Ishikawa (cell line): ENCODE measurements at regions not wholly inside any gene's neighbourhood (a gene's known extent, or its start where the extent isn't known, plus 50 kb on each side); places are given as distances from the start of the nearest gene placed in this dataset.
A peak's percentile ranks its signal among the peaks of the same experiment; 100 is the strongest.

Experiments
- RAD21 ChIP-seq: IDR thresholded peaks from 2 replicates; pipeline ENCODE4 v1.6.1; 2012; ENCODE audit warnings: low read depth
- REST ChIP-seq: IDR thresholded peaks from 2 replicates; pipeline ENCODE4 v1.6.1; 2012; ENCODE audit warnings: low read depth, mild to moderate bottlenecking
- TF ChIP-seq, protein P1 (sequence below): IDR thresholded peaks from 2 replicates; pipeline ENCODE4 v1.6.1; 2012
- TF ChIP-seq, protein P2 (sequence below): IDR thresholded peaks from 2 replicates; pipeline ENCODE4 v1.6.1; 2012

- TF ChIP-seq REST (no peak), RAD21 (peak; percentile 18; the same call in 1 of the 2 replicates)
- TF ChIP-seq, protein P1, sequence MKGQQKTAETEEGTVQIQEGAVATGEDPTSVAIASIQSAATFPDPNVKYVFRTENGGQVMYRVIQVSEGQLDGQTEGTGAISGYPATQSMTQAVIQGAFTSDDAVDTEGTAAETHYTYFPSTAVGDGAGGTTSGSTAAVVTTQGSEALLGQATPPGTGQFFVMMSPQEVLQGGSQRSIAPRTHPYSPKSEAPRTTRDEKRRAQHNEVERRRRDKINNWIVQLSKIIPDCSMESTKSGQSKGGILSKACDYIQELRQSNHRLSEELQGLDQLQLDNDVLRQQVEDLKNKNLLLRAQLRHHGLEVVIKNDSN: no peak
- TF ChIP-seq, protein P2, sequence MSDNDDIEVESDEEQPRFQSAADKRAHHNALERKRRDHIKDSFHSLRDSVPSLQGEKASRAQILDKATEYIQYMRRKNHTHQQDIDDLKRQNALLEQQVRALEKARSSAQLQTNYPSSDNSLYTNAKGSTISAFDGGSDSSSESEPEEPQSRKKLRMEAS: no peak
Measured at GRCh38 chrX:52271206-52271605, 86.5 kb downstream of the MAGED4 start.
